ENCODE measurements at regions not wholly inside any gene's neighbourhood (a gene's known extent, or its start where the extent isn't known, plus 50 kb on each side); places are given as distances from the start of the nearest gene placed in this dataset.
A peak's percentile ranks its signal among the peaks of the same experiment; 100 is the strongest.

DNA sequence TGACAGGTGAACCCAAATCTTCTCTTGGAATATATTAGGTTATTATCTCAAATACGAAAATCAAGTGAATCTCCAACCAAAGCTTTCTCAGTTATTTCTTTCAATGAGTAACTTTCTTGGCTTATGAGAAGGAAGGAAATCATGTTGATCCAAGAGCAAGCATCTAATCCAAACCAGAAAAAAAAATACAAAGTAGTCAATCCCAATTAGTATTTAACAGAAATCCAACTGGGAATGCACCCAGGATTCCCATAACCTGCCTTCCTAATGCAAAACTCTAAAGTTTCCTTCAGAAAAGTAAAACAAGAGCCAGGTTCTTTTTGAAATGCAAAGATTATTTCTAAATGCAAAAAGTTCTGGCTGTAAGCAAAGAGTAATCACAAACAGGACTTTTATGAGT, 289.3 kb downstream of the SHOX2 start:
- no peak for DNase-seq
- intact Hi-C loops (cut with DNase I), result no loop called here

DNA sequence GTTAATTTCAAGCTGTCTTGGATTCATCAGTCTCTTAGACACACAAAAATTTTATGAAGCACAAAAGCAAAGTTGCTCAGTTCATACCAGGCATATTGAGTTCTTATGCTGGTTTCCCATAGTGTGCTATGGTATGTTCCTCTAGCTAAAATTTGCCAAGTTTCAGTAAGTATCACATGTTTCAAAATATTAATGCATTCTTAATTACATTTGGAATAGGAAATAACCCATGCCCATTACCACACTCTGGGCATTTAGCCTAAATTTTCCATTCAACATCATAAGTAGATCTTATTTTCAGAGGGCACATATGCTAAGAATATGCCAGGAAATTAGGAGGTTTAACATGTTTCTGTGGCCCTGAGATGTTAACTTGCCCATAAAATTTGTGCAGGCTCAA, 289.9 kb downstream of the SHOX2 start:
- intact Hi-C loops (cut with DNase I), result no loop called here

DNA sequence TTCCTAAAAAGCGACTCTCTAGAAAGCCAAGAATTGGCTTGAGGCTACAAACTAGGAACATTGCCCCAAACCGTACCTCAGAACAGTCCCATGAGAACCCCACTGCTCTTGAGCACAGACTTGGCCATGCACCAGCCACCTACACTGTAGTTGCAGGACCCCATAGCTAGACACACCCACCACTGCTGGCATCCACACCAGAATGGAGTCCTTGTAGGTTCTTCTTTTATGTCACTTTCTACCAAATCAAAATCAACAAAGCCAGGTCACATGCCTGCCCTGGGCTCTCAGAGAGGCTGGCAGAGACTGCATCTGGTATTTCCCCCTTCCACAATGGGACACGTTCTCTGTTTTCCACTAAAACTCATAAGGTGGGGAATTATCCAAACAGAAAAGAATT, 290.5 kb downstream of the SHOX2 start:
- peak in 1 of 10 donors; percentile 43 for DNase-seq
- intact Hi-C loops (cut with DNase I), result no loop called here

More for the DNA sequence above, 289.9 kb downstream of the SHOX2 start:
- no peak for DNase-seq

DNA sequence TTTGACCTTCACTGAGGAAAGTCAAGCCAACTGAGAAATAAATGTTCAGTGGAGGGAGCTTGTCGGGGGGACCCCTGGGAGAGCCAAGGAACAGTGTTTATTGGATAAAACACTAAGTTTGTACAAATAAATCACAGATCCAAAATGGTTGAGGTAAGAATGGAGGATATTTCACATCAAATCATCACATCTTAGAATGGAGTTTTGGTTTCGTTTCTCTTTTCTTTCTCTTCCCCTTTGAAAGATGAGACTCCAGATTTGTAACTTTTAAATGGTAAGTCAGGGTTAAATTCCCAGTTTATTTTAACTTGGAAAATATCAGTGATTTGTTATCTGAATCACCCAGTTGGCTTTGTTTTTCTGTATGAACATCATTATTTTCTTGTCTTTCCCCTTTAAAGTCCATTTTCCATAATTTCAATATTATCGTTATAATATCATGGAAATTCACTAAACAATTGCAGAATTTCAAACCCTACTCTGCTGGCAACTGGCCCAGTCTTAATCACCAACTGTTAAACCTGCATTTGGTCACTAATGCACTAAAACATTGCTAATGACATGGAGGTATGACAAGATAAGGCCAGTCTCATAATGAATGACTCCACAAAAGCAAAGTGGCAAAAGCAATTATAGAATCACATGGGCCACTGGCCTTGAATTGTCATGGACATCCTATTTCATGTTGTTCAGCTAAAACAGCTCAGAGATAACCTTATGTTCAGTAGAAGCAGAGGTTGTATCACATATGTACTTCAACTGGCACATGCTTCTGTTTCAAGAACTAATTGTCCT, 295.1 kb downstream of the SHOX2 start:
- intact Hi-C loops (cut with DNase I), result no loop called here
- DNase-seq, result no peak

DNA sequence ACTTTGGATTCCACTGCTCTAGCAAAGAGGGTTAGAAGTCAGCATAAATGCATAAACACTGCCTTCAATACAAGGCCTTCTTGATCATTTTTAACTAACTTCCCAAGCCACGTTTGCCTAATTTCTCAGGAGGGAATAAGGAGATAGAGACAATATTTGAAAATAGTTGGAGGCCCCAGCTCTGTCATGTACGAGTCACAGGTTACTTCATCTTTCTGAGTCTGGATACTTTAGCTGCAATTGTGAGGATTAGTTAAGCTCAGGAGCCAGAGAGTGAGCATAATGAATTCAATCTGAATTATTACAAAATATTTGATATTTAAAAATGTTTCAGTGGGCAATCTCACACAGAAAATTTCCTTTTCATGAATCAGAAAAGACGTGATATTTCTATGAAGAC, 298.9 kb downstream of the SHOX2 start:
- DNase-seq, result no peak
- intact Hi-C loops (cut with DNase I), result no loop called here

DNA sequence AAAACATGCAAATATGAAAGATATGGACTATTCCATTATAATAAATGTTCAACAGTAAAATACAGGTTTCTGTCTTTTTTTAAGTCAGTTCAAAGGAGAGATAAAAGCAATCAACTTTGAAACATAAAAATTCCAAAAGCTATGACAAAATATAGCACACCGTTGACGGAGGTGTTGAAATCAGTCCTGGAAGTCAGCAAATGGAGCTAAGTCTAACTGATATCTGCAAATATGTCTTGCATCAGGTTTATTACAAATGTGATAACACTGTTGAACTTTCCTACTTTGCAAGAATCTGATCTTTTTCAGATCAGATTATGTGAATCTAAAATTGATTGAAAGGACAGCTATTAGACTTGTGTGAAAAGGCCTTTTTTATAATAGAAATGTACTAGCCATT, 300.7 kb downstream of the SHOX2 start:
- DNase-seq, result no peak
- intact Hi-C loops (cut with DNase I), result no loop called here

DNA sequence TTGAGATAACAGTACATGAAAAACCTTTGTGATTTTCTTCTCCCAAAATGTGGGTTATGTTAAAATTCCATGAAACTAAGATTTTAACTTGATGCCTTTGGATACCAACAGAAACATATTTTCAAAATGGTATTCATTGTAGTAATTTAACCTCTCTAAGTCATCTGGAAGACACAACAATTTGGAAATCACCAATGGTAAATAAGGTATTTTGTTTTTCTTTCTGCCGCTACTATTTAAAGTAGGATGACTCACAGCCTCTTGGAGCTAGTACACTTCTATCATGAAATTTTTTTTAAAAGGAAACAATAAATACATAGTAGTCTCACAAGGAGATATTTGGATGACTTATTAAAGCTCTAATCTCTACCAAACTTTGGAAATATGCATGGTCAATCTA, 291.6 kb upstream of the VEPH1 start:
- no peak for DNase-seq
- intact Hi-C loops (cut with DNase I), result no loop called here

DNA sequence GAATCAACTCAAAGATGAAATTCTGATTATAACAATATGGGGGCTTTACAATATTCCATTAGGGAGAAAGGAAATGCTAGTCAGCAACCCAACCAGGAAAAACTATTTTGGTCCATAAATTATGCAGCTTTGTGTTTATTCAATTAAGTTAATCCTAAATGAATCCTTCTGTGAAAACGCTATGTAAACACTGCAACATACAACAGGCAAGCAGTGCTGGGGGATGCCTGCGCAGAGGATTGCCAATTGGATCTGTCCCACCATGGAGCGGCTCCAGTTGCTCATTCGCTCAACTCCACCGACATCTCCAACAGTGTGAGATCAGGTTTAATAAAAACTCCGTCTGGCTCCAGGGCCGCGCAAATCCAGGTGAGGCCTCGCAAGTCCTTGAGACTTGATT, 290.5 kb upstream of the VEPH1 start:
- peak in 2 of 10 donors; percentile 51 to 55 for DNase-seq
- intact Hi-C loops (cut with DNase I), result no loop called here

DNA sequence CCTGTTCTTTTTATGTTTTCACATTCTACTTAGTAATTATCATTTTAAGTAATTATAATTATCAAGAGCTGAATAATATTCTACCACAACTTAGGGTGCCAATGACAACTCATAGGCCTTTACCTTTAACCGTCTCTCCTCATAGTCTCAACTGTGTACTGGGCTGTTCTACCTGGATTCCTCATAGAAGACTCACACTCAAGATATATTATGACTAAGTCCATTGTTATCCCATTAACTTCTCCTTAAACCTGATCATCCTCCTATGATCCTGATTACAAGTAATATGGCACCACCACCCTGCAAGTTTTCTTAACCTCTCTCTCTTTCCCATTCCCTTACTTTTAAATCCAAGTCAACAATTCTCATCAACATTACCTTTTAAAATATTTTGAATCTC, 285.9 kb upstream of the VEPH1 start:
- intact Hi-C loops (cut with DNase I), result no loop called here
- DNase-seq, result no peak

DNA sequence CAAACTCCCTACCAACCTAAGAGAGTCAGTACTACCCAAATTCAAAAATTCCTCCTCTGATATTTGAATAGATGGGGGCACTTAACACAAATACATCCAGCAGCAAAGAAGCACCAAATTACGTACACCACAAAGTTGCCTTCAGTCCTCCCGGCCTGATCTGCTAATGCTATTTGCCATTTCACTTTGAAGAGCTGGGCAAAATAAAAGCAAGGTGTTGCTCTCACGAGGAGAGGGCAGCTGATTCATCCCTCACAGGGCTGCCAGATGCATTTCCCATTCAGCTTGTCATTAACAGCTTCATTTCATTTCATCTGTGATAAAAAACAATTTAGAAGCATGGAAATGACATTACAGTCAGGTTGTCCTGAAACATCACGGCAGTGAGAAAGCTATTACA, 283.4 kb upstream of the VEPH1 start:
- DNase-seq, result no peak
- intact Hi-C loops (cut with DNase I), result no loop called here

DNA sequence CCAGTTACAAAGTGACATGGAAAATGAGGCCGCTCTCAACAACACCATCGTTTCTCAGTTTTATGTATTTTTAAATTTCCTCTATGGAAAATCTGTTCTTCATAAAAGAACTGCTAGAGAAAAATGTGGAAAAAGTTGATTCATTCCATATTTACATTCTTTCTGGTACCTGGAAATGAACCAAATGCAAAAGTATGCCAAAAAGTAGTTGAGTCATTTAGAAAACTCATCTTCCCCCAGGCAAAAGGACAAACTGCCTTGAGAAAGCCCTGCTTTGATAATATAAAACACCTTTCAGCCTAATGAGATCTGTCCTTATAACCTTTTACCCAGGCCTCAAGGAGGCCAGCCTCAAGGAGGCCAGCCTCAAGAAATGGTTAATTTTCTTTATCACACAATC, 283.0 kb upstream of the VEPH1 start:
- intact Hi-C loops (cut with DNase I), result no loop called here
- DNase-seq, result no peak

DNA sequence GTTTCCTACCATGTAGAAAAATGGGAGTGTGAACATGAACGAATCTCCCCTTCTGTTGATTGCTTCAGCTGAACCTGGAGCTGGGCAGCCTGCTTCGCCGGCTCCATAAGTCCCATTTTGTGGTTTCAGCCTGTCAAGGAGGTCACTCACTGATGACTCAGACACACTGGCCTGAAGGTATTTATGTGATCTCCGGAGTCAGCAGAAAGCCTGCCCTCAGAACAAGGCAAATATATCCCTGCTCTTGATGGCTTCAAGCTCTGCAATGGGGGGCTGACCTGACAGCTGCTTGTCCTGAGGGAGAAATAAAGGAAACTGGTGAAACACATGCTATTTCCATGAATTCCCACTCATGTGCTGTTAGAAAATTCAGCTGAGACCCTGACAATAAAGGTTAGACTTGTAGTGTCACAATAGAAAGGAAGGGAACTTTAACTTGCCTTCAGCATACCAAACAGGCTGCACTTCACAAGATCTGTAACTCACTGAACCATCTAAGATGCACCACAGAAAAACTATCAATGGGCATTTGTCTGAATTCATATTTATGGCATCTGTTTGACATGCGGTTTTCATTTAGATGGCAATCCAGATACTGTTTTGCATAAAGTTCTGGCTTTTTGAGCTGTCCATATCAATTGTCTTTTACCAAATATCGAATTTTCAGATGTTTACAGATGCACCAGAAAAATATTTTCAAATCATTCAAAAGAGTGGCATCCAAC, 282.0 kb upstream of the VEPH1 start:
- DNase-seq, result no peak
- intact Hi-C loops (cut with DNase I), result no loop called here

DNA sequence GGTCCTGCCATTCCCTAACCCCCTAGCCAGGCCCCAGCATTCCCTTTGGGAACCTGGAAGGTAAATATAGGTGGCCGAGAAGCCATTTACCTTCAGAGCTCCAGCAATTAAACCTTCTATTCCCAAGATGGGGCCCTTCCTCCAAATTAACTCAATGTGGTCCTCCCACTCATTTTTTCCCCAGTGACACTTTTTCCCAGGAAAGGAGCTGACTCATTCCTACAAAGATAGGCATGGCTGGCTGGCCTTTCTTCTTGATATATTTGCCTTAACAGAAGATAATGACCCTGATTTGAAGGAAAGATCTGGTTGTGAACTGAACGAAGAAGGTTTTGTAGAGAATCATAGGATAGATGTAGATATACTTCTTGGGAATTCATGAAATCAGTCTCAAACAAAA, 279.0 kb upstream of the VEPH1 start:
- intact Hi-C loops (cut with DNase I), result no loop called here
- no peak for DNase-seq

DNA sequence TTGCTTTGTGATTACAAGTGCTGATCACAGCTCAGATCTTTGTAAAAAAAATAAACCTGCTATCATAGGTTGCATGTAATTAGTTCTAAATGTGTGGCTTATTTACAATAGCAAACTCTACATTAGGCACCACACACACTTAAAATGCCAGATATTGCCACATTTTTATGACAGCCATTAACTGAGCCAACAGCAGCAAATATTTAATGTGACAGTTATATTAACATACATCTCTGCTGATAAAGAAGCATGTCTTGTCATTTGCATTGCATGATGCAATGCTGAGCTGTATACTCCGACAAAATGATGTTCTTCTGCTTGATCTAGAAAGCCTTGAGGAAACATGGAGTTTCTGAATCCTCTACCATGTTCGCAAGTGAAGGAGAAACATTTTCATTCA, 273.6 kb upstream of the VEPH1 start:
- intact Hi-C loops (cut with DNase I), result no loop called here
- no peak for DNase-seq

DNA sequence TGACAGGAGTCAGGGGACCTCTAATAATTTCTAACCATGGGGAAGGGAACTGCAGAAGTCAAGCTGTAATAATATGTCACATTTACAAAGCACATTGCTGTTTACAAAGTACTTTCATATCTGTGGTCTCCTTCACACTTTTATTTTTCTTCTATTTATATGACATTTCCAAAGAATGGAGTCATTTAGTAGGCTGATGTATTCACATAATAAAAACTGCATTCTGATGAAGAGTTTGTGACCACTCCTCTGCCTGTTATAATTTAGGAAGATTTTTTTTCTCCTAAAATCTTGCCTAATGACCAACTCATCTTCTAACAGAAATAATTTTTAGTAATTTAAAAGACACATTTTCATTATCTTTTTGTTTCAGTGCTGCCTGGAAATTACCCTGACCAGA, 272.2 kb upstream of the VEPH1 start:
- intact Hi-C loops (cut with DNase I), result no loop called here
- no peak for DNase-seq

DNA sequence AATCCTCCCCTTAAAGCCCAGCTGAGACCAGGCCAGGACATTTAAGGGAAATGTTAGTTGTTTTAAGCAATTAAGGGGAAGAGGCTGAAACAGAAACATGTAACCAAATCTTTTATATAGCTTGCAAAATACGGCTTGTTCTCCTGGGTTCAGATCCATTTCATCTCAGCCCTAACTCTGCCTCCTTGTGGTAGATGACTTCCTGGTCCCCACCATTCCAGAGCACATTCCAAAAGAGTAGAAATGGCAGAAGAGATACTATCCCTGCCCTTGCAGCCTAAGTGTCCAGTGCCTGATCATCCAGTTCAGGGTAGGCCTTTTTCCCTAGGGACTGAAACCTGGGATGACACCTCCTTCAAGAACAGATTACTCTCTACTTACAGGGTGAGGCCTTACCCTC, 266.2 kb upstream of the VEPH1 start:
- DNase-seq, result no peak
- intact Hi-C loops (cut with DNase I), result no loop called here

DNA sequence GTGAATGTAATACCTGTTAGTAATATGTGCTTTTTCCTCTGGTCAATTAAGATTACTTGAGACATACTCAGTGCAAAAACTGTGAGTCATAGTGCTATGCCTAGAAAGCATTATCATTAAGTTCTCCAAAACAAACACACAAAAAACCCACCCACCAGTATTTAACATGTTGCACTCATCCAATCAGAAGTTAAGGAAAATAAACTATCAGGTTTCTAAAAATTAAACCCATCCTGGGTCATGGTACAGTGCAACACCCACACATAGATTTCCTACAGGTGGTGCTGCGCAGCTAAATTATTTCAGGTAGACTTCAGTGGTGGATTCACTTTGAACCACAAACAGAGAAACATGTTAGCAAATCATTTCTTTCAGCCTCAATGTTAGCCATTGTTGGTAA, 264.4 kb upstream of the VEPH1 start:
- no peak for DNase-seq
- intact Hi-C loops (cut with DNase I), result no loop called here

DNA sequence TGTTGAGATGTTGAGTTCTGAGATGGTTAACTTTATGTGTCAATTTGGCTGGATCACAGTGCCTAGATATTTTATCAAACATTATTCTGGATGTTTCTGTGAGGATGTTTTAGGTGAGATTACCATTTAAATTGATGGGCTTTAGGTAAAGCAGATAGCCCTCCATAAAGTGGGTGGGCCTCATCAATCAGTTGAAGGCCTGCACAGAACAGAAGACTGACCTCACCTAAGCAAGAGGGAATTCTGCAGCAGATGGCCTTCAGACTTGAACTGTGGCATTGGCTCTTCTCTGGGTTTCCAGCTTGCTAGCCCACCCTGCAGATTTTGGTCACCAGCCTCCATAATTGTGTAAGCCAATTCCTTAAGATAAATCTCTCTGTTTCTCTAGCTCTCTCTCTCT, 260.4 kb upstream of the VEPH1 start:
- intact Hi-C loops (cut with DNase I), result no loop called here
- no peak for DNase-seq

DNA sequence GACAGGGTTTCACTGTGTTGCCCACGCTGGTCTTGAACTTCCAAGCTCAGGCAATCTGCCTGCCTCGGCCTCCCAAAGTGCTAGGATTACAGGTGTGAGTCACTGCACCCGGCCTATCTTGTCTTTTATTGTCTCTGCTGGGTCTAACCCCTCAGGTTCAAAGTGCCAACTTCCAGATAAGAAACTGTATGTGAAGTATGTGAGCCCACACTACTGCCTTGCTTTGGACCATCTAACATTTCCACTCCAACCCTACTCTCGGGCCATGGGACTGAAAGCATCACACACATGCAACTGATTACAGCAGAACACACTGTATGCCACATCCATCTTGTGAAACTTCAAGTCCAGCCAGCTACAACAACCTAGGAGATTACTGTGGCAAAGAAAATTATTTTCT, 256.1 kb upstream of the VEPH1 start:
- intact Hi-C loops (cut with DNase I), result no loop called here

DNA sequence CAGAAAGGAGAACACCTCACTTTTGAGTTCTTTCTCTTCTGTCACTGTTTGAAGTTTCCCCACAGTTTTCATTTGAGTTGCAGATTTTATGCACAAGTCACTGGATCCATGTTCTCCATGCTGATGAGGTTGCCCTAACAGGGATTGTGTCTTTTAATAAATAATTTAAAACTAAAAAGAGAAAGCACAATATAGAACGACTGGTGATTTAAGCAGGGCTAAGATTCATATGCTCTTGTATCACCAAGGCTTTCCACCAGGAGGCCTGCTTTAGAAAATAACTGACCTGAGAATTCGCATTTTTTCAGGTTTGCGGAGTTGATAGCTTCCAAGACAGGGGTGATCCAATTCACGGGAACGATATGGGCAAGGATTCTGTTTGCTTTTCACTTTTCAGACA, 252.0 kb upstream of the VEPH1 start:
- DNase-seq, result no peak
- intact Hi-C loops (cut with DNase I), result no loop called here

More for the DNA sequence above, 256.1 kb upstream of the VEPH1 start:
- DNase-seq, result no peak

DNA sequence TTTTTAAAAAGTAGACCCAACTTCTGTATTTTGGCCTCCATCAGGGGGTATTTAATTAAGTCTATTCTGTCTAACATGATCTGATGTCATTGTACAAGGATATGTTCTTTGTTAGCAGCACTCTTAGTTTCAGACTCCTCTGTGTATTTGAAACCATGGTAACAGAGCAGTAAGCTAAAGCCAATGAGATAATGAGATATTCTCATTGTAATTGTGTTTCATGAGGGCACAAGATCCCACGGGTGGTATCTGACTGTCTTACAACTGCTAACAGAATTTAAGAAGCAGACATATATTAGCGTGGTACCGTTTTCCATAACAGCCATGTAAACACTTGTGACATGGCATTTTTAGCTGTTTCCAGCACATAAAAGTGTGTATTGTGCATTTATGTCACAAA, 251.2 kb upstream of the VEPH1 start:
- DNase-seq, result no peak
- intact Hi-C loops (cut with DNase I), result no loop called here

DNA sequence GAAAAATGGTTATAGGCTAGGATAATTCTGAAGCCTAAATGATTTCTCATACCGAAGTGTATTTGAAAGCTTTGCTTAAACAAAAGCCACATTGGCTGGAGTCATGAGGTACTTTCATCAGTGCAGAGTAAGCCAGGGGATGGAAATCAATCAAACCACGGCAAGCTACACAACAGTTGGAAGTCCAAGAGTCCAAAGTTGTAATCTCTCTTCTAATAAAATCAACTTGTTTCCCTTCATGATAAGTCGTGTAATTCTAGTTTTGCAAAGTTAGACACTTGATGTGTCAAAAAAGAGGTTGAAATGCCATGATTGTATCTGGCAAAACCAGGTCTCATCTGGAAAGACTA, 250.5 kb upstream of the VEPH1 start:
- intact Hi-C loops (cut with DNase I), result no loop called here
- no peak for DNase-seq

All from posterior cingulate gyrus (tissue), 11 donors.